HG03045 (cell line): ENCODE measurements at regions not wholly inside any gene's neighbourhood (a gene's known extent, or its start where the extent isn't known, plus 50 kb on each side); places are given as distances from the start of the nearest gene placed in this dataset.
"Not testable (repeated sequence)": the region's sequence is repeated elsewhere in the genome, so short reads cannot be mapped to it uniquely, and the experiment has no call there.

Experiments
- ATAC-seq: cut with Tn5 transposase; IDR thresholded peaks from one replicate; pipeline ENCODE4 v1.9.1; 2021; ENCODE audit warnings: mild to moderate bottlenecking, moderate library complexity; ENCODE audit not compliant: unreplicated experiment

DNA sequence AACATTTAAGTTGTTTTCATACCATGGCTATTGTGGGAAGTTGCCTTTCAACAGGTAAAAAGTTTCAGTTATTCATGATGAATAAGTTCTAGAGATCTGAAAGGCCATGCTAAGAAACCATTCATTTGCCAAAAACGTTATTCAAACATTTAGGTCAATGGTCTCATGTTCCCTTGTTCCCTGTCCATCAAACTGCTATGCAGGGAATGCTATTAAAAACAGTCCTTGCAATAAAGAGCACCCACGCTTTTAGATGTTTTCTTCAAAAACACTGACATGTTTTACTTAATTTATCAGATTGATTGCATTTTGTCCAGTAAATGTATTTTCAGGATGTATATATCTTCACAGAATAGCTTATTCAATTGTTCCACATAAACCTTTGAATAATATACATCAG, 573.2 kb upstream of the PCDH20 start:
- no peak for ATAC-seq

DNA sequence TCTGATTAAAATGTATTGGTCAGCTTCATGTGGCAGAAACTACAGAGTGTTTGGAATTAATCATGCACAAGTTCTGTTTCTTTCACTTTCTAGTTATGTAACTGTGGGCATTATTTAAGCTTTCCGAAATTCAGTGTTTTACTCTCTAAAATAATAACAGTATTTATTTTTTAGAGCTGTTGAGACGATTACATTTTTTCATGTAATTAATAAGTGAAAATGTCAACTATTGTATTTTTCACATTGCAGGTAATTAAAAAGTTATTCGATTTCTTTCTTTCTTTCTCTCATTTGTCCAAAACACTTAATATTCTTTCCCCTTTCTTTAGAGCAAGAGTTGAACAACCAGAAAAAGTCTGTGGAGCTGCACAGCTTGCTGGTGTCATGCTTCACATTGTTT, 559.4 kb upstream of the PCDH20 start:
- ATAC-seq: no peak

DNA sequence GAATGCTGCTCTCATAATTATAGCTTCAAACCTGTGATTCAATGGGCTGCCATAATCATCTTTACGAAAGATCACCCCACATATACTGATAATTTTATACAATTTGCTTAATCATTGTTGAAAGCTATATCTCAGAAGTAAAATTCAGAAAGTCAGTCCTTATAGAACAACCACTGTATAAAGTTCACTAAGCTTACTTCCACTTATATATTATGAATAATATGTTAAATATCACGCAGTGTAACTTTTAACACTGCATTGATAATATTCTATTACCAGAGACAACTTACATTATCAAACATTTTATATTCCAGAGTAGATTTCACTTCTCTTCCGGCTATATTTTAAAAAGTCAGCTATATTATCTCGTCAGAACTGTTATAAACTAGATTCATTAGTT, 550.1 kb upstream of the PCDH20 start:
- ATAC-seq: no peak

DNA sequence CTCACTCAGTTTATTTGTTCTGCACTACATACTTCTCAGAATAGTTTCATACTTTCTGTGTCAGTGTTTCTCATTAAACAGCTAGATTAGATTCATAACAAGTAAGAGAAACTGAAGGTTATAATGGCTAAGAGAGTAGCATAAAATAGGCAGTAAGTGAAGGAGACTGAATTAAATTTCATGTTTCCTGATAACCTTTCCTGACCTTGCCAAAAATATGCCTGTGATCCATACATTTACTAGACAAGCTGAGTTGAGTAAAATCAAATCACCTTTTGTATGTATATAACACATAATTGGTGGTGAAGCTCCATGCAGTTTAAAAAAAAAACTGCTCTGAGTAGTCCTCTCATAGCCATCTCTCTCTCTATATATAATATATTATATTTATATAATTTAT, 545.3 kb upstream of the PCDH20 start:
- no peak for ATAC-seq

GRCh38 chr13:61954092-61954491, 538.4 kb upstream of the PCDH20 start:
- ATAC-seq: no peak

DNA sequence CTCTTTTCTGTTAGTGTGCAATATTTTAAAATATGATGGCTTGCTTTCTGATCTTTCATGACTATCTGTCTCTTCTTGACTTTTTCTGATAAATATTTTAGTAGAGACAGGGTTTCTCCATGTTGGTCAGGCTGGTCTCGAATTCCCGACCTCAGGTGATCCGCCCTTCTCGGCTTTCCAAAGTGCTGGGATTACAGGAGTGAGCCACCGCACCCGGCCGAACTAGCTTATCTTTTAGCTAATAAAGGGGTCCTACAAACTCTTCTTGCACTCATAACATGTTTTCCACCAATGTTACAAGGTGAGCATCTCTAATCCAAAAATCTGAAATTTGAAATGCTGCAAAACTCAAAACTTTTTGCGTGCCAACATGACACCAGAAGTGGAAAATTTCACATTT, 535.2 kb upstream of the PCDH20 start:
- ATAC-seq: no peak

DNA sequence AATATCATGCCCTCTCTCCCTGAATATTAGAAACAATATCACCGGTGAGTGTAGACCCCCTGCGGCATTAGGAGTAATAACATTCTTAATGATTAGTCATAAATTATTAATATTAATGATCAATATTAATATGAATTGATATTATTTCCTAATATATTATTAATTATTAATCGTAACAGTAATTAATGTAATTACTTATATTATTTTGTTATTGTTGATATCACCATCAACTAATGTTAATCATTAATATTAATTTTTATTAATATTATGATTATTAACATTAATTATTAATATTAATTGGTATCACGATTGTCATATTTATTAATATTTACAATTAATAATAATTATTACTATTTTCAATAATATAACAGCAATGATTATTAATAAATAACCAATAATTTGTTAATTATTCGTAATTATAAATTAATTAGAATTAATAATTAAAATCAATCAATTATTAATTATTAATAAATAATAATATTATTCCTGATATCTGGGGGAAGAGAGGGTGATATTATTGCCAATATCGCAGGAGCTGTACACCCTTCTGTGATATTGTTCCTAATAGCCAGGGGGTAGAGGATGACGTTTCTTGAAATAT, 528.8 kb upstream of the PCDH20 start:
- no peak for ATAC-seq

DNA sequence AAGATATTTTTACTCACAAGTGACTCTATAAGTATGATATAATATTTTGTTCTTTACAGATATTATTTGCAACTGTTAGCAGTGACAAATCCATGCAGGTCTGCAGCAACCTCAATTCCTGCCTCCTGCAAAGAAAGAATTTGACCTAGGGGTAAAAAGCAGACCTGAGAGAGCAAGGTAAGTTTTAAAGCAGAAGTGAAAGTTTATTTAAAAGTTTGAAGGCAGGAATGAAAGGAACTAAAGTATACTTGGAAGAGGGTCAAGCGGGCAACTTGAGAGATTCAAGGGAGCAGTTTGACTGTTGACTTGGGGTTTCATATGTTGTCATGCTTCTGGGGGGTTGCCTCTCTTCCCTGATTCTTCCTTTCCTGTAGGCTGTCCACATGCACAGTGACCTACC, 520.1 kb upstream of the PCDH20 start:
- no peak for ATAC-seq

DNA sequence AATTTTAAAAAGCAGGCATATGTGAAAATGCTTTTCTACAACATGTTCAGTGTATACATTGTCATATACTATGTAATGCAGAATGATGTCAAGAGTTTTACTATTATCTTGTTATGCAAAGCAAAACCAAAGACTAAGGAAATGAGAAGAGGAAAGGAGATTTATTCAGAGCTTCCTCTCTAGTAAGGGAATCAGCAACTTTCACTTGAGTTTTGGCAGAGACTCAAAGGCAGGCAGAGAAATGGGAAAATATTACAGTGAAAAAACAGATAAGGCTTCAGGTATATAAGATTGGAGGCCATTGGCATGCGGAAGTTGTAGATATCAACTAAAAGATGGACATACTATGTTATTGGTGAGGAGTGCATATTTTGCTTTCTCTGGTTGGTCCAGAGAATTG, 512.0 kb upstream of the PCDH20 start:
- ATAC-seq: no peak

GRCh38 chr13:61918841-61919240, 503.2 kb upstream of the PCDH20 start:
- no peak for ATAC-seq

DNA sequence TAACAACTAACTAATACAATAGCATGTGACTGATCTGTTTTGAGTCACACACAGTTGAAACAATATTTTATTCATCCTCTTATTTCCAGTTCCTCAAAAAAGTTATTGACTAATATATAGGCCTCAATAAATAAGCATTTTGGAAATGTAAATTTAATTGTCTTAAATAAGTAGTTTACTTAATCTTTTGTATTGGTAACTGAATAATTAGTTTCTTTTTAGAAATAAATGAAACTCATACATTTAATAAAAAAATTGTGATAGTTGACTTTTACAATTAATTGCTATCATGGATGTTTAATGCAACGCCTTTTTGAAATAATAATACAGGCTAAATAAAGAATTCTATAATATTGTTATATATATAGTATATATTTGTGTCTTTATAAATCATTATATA, 500.8 kb upstream of the PCDH20 start:
- ATAC-seq: no peak

DNA sequence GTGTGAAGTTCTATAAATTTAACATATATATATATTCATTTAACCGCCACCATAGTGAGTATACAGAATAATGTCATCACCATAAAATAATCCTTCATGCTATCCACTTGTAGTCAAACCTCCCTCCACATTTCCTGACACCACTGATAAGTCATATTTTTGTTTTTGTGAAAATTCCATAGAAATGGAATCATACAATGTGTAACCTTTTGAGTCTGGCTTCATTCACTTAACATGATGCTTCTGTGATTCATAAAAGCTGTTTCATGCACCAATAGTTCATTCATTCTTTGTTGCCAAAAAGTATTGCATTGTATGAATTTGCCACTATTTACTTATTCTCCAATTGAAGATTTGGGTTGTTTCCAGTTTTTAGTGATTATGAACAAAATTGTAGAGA, 497.5 kb upstream of the PCDH20 start:
- no peak for ATAC-seq

- ATAC-seq: no peak
Observed at GRCh38 chr13:61908906-61909615, 493.4 kb upstream of the PCDH20 start.

DNA sequence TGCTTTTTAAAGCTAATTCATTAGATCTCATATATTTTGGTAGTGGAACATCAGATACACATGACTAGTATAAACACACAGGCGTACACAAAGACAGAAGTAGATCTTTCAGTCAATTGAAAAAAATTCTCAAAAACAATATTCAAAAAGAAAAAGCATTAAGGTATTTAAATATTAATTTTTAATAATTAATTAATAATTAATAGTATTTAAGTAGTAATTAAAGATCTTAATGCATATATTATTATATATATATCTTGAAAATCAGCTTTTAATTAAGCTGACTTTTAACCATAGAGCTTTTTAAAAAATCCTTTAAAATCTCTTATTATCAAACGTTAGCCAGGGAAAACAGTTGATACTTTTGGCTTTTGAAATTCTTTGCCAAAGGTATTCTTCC, 489.4 kb upstream of the PCDH20 start:
- no peak for ATAC-seq

DNA sequence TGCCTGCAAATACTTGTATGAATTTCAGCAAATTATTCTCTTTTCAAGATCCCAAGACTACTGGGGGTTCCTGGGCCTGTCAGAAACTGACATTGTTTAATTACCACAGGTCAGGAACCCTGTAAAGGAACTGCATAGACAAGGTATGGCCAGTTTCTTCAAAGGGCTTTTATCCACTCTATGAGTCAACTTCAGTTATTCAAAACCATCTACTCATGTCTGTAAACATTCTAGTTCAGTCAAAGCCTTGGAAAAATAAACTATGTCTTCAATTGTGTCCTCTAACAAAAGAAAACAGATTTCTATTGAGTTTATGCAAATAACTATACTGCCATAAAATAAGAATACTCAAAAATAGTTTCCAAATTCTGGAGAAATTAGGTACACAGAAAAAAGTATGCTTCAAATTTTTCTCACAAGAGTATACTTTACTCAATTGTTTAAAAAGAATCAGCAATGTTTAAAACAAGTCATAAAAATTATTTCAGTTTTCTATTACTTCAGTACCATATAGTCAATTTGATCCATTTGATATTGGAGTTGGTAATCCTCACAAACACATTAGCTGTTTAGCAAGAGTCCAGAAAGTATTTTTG, 486.4 kb upstream of the PCDH20 start:
- ATAC-seq: no peak

DNA sequence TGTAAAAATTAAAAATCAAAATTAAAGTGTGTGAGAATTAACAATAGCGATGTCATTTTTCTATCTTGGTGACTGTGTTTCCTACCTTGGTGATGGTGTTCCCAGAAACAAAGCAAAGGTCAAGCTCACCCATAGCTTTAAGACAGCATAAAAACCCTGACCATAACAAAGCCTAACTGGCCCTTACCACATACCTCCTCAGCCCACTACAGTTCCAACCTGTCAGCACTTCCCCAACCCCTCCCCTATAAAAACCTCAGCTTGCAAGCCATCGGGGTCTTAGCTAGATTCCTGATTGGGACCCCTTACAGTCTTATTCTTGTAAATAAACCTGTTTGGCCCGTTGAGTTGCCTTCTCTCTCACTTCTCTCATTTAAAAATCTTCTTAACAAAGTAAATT, 484.4 kb upstream of the PCDH20 start:
- no peak for ATAC-seq

DNA sequence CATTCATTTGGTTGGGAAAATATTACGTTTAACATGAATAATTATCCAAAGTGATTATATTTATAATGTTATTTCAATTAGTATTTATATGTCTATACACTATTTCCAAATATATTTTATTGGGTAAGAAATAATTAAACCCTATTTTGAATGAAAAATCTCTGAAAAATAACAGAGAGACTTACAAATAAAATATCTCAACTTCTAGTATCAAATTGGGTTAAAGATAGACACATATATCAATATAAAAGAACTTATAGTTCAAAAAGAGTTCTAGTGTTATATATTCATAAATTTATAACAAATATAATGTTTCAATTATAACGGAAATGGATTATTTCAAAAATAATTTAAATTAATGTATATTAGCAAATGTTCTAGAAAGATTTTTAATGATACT, 482.6 kb upstream of the PCDH20 start:
- ATAC-seq: no peak

GRCh38 chr13:61891401-61891800, 475.8 kb upstream of the PCDH20 start:
- no peak for ATAC-seq

DNA sequence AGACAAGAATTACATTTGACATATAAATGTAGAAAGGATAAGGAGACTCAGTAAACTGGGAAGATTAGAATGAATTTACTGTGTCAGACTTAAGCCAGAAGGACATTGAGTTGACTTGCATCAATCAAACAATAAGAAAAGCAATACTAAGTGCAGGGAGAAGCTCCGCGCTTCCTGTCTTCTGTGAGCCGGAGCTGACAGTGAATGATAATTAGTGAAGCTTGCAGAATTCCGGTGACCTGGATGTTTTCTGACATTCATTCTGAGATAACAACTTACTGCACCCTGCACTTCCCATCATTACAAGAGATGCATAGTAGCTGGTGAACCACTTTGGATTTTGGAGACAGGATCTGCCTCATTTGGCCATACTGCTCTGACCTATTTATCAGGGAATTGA, 469.2 kb upstream of the PCDH20 start:
- no peak for ATAC-seq

- ATAC-seq: peak; percentile 66
Observed at GRCh38 chr13:61880578-61881283, 465.1 kb upstream of the PCDH20 start.

GRCh38 chr13:61878565-61878964, 462.9 kb upstream of the PCDH20 start:
- ATAC-seq: not testable (repeated sequence)

DNA sequence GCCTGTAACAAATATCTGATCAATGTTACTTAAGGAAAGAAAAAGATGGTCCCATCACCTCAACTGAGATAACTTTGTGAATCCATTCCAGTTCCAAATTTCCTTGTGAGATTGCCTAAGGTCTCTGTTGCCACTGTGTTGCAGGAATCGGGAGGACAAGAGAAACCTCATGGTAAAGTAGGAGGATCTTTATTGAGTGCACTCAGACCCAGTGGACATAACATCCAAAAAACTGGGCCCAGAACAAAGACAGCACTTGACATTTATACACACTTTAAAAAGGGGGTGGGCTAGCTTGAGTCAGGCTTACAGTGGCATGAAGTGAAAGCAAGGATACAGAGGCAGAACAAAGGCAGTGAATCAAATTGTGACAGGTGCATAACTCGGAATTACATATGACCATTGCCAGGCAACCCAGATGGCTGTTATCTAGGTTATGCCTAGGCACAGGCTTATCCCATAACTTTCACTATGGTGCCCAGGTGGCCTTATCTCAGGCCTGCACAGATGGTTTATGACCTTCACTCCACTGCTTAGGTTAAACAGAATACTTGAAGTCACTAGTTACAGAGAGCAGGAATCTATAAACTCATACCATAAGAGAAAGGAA, 459.4 kb upstream of the PCDH20 start:
- ATAC-seq: no peak
